PC-3 (cell line): ENCODE measurements at regions not wholly inside any gene's neighbourhood (a gene's known extent, or its start where the extent isn't known, plus 50 kb on each side); places are given as distances from the start of the nearest gene placed in this dataset.

Experiments used
- EZH2 ChIP-seq: fragments of 300-600 bp; sonication (generic); IDR thresholded peaks from one replicate; pipeline ENCODE4 v1.6.1; 2017; ENCODE audit warnings: antibody characterized with exemption, mild to moderate bottlenecking, low read length; ENCODE audit not compliant: unreplicated experiment
- EZH2phosphoT487 ChIP-seq: fragments of 300-600 bp; sonication (generic); IDR thresholded peaks from 2 replicates; pipeline ENCODE4 v1.6.1; 2018; ENCODE audit warnings: mild to moderate bottlenecking, antibody characterized with exemption, low read length, borderline replicate concordance
- TF ChIP-seq, protein P1 (sequence below): fragments of 300-600 bp; sonication (generic); conservative IDR thresholded peaks from 2 replicates; pipeline ENCODE4 v1.5.1; 2017; ENCODE audit warnings: antibody characterized with exemption, low read depth, mild to moderate bottlenecking, low read length

DNA sequence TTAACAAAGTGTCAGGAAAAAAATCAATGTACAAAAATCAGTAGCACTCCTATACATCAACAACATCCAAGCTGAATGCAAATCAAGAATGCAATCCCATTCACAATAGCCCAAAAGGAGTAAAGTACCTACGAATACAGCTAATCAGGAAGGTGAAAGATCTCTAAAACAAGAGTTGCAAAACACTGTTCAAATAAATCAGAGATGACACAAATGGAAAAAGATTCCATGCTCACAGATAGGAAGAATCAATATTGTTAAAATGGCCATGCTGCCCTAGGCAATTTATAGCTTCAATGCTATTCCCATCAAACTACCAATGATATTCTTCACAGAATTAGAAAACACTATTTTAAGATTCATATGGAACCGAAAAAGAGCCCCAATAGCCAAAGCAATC is 223.7 kb upstream of the CD96 start:
- TF ChIP-seq, protein P1, sequence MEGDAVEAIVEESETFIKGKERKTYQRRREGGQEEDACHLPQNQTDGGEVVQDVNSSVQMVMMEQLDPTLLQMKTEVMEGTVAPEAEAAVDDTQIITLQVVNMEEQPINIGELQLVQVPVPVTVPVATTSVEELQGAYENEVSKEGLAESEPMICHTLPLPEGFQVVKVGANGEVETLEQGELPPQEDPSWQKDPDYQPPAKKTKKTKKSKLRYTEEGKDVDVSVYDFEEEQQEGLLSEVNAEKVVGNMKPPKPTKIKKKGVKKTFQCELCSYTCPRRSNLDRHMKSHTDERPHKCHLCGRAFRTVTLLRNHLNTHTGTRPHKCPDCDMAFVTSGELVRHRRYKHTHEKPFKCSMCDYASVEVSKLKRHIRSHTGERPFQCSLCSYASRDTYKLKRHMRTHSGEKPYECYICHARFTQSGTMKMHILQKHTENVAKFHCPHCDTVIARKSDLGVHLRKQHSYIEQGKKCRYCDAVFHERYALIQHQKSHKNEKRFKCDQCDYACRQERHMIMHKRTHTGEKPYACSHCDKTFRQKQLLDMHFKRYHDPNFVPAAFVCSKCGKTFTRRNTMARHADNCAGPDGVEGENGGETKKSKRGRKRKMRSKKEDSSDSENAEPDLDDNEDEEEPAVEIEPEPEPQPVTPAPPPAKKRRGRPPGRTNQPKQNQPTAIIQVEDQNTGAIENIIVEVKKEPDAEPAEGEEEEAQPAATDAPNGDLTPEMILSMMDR: no peak
- TF ChIP-seq EZH2phosphoT487 (no peak), EZH2 (no peak)
